ENCODE measurements at regions not wholly inside any gene's neighbourhood (a gene's known extent, or its start where the extent isn't known, plus 50 kb on each side); places are given as distances from the start of the nearest gene placed in this dataset.

DNA sequence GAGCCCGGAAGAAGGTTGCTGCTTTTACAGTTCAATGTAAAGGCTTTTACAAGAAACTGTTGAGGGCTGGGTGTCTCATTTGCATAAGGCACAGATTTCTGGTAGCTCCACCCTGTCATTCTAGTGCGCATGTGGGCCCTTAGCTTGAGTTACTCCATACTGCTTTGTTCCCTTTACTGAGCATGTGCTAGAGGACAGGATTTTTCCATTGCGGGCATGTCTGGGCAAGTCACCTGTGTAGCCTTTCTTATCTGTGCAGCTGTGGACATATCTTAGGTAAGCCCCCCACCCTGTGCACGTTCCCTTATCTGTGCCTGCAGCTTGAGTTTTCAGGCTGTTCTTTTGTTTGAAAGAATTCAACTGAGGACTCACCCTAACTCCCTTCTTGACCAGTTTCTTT is 56.2 kb upstream of the ARHGAP5 start (continued):
- TF ChIP-seq, protein P1, sequence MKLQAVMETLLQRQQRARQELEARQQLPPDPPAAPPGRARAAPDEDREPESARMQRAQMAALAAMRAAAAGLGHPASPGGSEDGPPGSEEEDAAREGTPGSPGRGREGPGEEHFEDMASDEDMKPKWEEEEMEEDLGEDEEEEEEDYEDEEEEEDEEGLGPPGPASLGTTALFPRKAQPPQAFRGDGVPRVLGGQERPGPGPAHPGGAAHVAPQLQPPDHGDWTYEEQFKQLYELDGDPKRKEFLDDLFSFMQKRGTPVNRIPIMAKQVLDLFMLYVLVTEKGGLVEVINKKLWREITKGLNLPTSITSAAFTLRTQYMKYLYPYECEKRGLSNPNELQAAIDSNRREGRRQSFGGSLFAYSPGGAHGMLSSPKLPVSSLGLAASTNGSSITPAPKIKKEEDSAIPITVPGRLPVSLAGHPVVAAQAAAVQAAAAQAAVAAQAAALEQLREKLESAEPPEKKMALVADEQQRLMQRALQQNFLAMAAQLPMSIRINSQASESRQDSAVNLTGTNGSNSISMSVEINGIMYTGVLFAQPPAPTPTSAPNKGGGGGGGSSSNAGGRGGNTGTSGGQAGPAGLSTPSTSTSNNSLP (IDR thresholded peaks at IDR 0.05; ENCODE audit: borderline replicate concordance, low read depth, low read length), result no peak
- TF ChIP-seq POLR3A (IDR thresholded peaks at IDR 0.05; ENCODE audit: borderline replicate concordance, extremely low read depth, insufficient read depth, insufficient read length), result no peak
- TF ChIP-seq MEF2A (IDR thresholded peaks at IDR 0.05; ENCODE audit: control insufficient read depth, low read depth, low read length), result no peak
- TF ChIP-seq DDX20 (tag; IDR thresholded peaks at IDR 0.05; ENCODE audit: low read depth), result peak; percentile 88
- peak; percentile 75 for TF ChIP-seq TCF3 (CRISPR knock-in tag; IDR thresholded peaks at IDR 0.05)
- peak; percentile 71 for TF ChIP-seq SOX6 (IDR thresholded peaks at IDR 0.05)
- TF ChIP-seq XRCC4 (IDR thresholded peaks at IDR 0.05; ENCODE audit: extremely low read depth, insufficient read depth, insufficient read length), result no peak
- TF ChIP-seq BACH1 (tag; IDR thresholded peaks at IDR 0.05), result peak; percentile 72
- TF ChIP-seq E2F1 (CRISPR knock-in tag; IDR thresholded peaks at IDR 0.05), result no peak
- no peak for TF ChIP-seq NEUROD1 (IDR thresholded peaks at IDR 0.05; ENCODE audit: borderline replicate concordance, low read depth, low read length, partially characterized antibody)
- TF ChIP-seq KHSRP (IDR thresholded peaks at IDR 0.05), result no peak
- TF ChIP-seq SMARCA5 (IDR thresholded peaks at IDR 0.05), result no peak
- TF ChIP-seq COPS2 (conservative IDR thresholded peaks at IDR 0.05), result no peak
- TF ChIP-seq CREB1 (IDR thresholded peaks at IDR 0.05), result no peak
- TF ChIP-seq CREB1 (CRISPR knock-in tag; IDR thresholded peaks at IDR 0.05), result no peak
- peak; percentile 54 to 66; a peak in 3 of 4 replicates for TF ChIP-seq TRIM24 (IDR thresholded peaks at IDR 0.05)
- TF ChIP-seq ZNF140 (CRISPR knock-in tag; IDR thresholded peaks at IDR 0.05), result peak; percentile 94
- TF ChIP-seq MTA3 (IDR thresholded peaks at IDR 0.05; ENCODE audit: borderline replicate concordance), result no peak
- TF ChIP-seq MAZ (CRISPR knock-in tag; conservative IDR thresholded peaks at IDR 0.05 in 1 of 2, IDR thresholded peaks at IDR 0.05 in 1 of 2), result peak in 1 of 2 experiments; percentile 54; a peak in 1 of 4 replicates
- 0 out of 2 replicates have a peak, but pooled peaks have one; percentile 54 for TF ChIP-seq ZNF41 (CRISPR knock-in tag; conservative IDR thresholded peaks at IDR 0.05)
- no peak for TF ChIP-seq ZNF23 (CRISPR knock-in tag; IDR thresholded peaks at IDR 0.05)
- no peak for TF ChIP-seq EZH2 (IDR thresholded peaks at IDR 0.05; ENCODE audit: borderline replicate concordance, low read depth, low read length)
- no peak for TF ChIP-seq FOXJ3 (CRISPR knock-in tag; IDR thresholded peaks at IDR 0.05)
- TF ChIP-seq CBFA2T3 (IDR thresholded peaks at IDR 0.05), result peak; percentile 86
- no peak for TF ChIP-seq JUNB (CRISPR knock-in tag; conservative IDR thresholded peaks at IDR 0.05)
- no peak for TF ChIP-seq ZNF184 (CRISPR knock-in tag; IDR thresholded peaks at IDR 0.05)
- TF ChIP-seq, protein P2, sequence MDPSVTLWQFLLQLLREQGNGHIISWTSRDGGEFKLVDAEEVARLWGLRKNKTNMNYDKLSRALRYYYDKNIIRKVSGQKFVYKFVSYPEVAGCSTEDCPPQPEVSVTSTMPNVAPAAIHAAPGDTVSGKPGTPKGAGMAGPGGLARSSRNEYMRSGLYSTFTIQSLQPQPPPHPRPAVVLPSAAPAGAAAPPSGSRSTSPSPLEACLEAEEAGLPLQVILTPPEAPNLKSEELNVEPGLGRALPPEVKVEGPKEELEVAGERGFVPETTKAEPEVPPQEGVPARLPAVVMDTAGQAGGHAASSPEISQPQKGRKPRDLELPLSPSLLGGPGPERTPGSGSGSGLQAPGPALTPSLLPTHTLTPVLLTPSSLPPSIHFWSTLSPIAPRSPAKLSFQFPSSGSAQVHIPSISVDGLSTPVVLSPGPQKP (CRISPR knock-in tag; IDR thresholded peaks at IDR 0.05), result no peak
- TF ChIP-seq TARDBP (IDR thresholded peaks at IDR 0.05), result no peak
- no peak for TF ChIP-seq GTF2F1 (IDR thresholded peaks at IDR 0.05; ENCODE audit: low read depth, low read length)
